GM23248 (cell line): ENCODE measurements at regions not wholly inside any gene's neighbourhood (a gene's known extent, or its start where the extent isn't known, plus 50 kb on each side); places are given as distances from the start of the nearest gene placed in this dataset.

Experiments used
- DNase-seq: peaks from one replicate; pipeline ENCODE4 v3.0.0-alpha.2; 2015
- H2AFZ ChIP-seq: fragments of 200-600 bp; sonication (generic); 2 replicates; pipeline ENCODE4 v1.6.1; 2016; ENCODE audit warnings: antibody characterized with exemption
- H3F3A ChIP-seq: fragments of 200-600 bp; sonication (generic); 2 replicates; pipeline ENCODE4 v1.6.1; 2016; ENCODE audit warnings: mild to moderate bottlenecking, antibody characterized with exemption, mixed run types; ENCODE audit not compliant: insufficient read depth
- H3K27ac ChIP-seq: fragments of 200-600 bp; sonication (generic); 2 replicates; pipeline ENCODE4 v1.5.1; 2016; ENCODE audit warnings: mild to moderate bottlenecking
- H3K27me3 ChIP-seq: fragments of 200-600 bp; sonication (generic); replicated peaks from 2 replicates; pipeline ENCODE4 v1.6.1; 2016; ENCODE audit warnings: mild to moderate bottlenecking; ENCODE audit not compliant: insufficient read depth
- H3K36me3 ChIP-seq: fragments of 200-600 bp; sonication (generic); 2 replicates; pipeline ENCODE4 v1.6.1; 2016; ENCODE audit warnings: low read depth, mild to moderate bottlenecking
- H3K4me1 ChIP-seq: fragments of 200-600 bp; sonication (generic); 2 replicates; pipeline ENCODE4 v1.6.1; 2016; ENCODE audit warnings: mild to moderate bottlenecking; ENCODE audit not compliant: insufficient read depth
- H3K4me2 ChIP-seq: fragments of 200-600 bp; sonication (generic); one replicate; pipeline ENCODE4 v1.6.1; 2016; ENCODE audit warnings: mild to moderate bottlenecking; ENCODE audit not compliant: unreplicated experiment
- H3K4me3 ChIP-seq: fragments of 200-600 bp; sonication (generic); 2 replicates; pipeline ENCODE4 v1.5.1; 2016; ENCODE audit warnings: mild to moderate bottlenecking
- H3K79me2 ChIP-seq: fragments of 200-600 bp; sonication (generic); 2 replicates; pipeline ENCODE4 v1.6.1; 2016; ENCODE audit warnings: mild to moderate bottlenecking; ENCODE audit not compliant: insufficient read depth
- H3K9ac ChIP-seq: fragments of 200-600 bp; sonication (generic); 2 replicates; pipeline ENCODE4 v1.6.1; 2016; ENCODE audit warnings: mild to moderate bottlenecking
- H3K9me2 ChIP-seq: fragments of 200-600 bp; sonication (generic); 2 replicates; pipeline ENCODE4 v1.6.1; 2016; ENCODE audit warnings: mixed run types, mild to moderate bottlenecking, moderate library complexity; ENCODE audit not compliant: insufficient read depth
- H3K9me3 ChIP-seq: fragments of 200-600 bp; sonication (generic); one replicate; pipeline ENCODE4 v1.6.1; 2017; ENCODE audit warnings: low read depth
- H4K20me1 ChIP-seq: fragments of 200-600 bp; sonication (generic); 2 replicates; pipeline ENCODE4 v1.6.0; 2016; ENCODE audit not compliant: insufficient read depth
- EZH2 ChIP-seq: fragments of 200-600 bp; sonication (generic); IDR thresholded peaks from 2 replicates; pipeline ENCODE4 v1.6.1; 2018; ENCODE audit warnings: antibody characterized with exemption, mild to moderate bottlenecking; ENCODE audit not compliant: insufficient read depth, poor library complexity, severe bottlenecking
- EZH2phosphoT487 ChIP-seq: fragments of 200-600 bp; sonication (generic); IDR thresholded peaks from 2 replicates; pipeline ENCODE4 v1.6.1; 2018; ENCODE audit warnings: antibody characterized with exemption, moderate library complexity, mild to moderate bottlenecking, low read depth; ENCODE audit not compliant: insufficient read depth
- WGBS, 2 experiments: methylation state at CpG; one replicate each; pipeline ENCODE4 v1.1.6; 2015 to 2017; ENCODE audit warnings: low lambda C conversion rate in 2 of 2, low coverage in 1 of 2; ENCODE audit errors: missing lambda C conversion rate in 2 of 2; 5-methylcytosine and 5-hydroxymethylcytosine counted together
- in situ Hi-C: fragments of 300-500 bp; cut with MboI; formaldehyde crosslinking; loops from 2 replicates; pipeline ENCODE4 v1.15.0; 2020

- H3K4me2 ChIP-seq: no peak overlapping the region
- no peak overlapping the region for H3K9ac ChIP-seq
- no peaks in the 10 kb centered on the region for H3K36me3 ChIP-seq
- no peaks in the 10 kb centered on the region for H3K27me3 ChIP-seq
- DNase-seq: peak; percentile 14
- H3K4me3 ChIP-seq: no peak overlapping the region
- TF ChIP-seq EZH2phosphoT487 (no peak), EZH2 (no peak)
- H4K20me1 ChIP-seq: no peaks in the 10 kb centered on the region
- H2AFZ ChIP-seq: no peak overlapping the region
- H3K27ac ChIP-seq: no peak overlapping the region
- H3K79me2 ChIP-seq: no peaks in the 10 kb centered on the region
- in situ Hi-C loops: no loop called here
- no peaks in the 10 kb centered on the region for H3F3A ChIP-seq
- 49 to 62% methylated on average over 2 of the region's 2 CpGs for WGBS, 2 experiments
- no peaks in the 10 kb centered on the region for H3K9me2 ChIP-seq
- no peaks in the 10 kb centered on the region for H3K9me3 ChIP-seq
- H3K4me1 ChIP-seq: no peaks in the 10 kb centered on the region
Measured at GRCh38 chr6:23031986-23032385, 462.6 kb downstream of the HDGFL1 start.

GRCh38 chr6:23034926-23035325 lies 465.6 kb downstream of the HDGFL1 start:
- in situ Hi-C loops: no loop called here
- H3K4me1 ChIP-seq: no peaks in the 10 kb centered on the region
- H3K9me2 ChIP-seq: no peaks in the 10 kb centered on the region
- no peak overlapping the region for H3K4me2 ChIP-seq
- no peak overlapping the region for H3K4me3 ChIP-seq
- no peak for DNase-seq
- H3K79me2 ChIP-seq: no peaks in the 10 kb centered on the region
- no peaks in the 10 kb centered on the region for H3K36me3 ChIP-seq
- no peak overlapping the region for H2AFZ ChIP-seq
- no peak overlapping the region for H3K9ac ChIP-seq
- H3K27me3 ChIP-seq: no peaks in the 10 kb centered on the region
- no peaks in the 10 kb centered on the region for H3K9me3 ChIP-seq
- H3K27ac ChIP-seq: no peak overlapping the region
- no peaks in the 10 kb centered on the region for H4K20me1 ChIP-seq
- WGBS, 2 experiments: 37 to 40% methylated on average over 2 of the region's 2 CpGs
- no peak for TF ChIP-seq EZH2
- TF ChIP-seq EZH2phosphoT487: no peak
- no peaks in the 10 kb centered on the region for H3F3A ChIP-seq

DNA sequence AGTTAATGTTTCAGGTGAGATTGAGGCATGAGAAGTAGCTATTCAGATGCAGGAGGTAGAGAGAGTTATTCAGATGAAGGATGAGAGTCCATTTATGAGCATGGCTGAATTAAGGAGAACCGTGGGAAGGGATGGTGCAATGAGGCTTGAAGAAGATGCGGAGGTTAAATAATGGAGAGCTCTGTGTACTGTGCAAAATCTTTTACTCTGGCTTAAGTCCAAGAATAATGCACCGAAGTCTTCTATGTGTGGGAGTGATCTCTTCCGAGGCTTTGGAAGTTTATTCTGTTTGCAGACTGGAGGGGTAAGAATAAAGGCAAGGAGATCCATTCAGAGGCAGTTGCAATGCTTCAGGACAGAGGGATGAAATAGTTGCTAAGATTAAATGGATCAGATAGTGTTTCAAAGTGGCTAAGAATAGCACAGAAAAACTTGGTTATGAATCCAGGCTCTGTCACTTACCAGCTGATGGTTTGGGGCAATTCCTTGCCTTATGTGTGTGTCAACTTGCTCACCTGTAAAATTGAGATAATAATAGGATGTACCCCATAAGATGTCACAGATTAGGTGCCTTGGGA lies 467.1 kb downstream of the HDGFL1 start:
- no peak for DNase-seq
- no peak for TF ChIP-seq EZH2
- no peak for TF ChIP-seq EZH2phosphoT487
- Histone ChIP-seq H3K27ac (no peak overlapping the region), H3K9me3 (no peaks in the 10 kb centered on the region), H3K27me3 (no peaks in the 10 kb centered on the region), H3K9me2 (no peaks in the 10 kb centered on the region), H3K4me2 (no peak overlapping the region), H4K20me1 (no peaks in the 10 kb centered on the region), H3K4me1 (no peaks in the 10 kb centered on the region), H3K9ac (no peak overlapping the region), H3K4me3 (no peak overlapping the region), H3K79me2 (no peaks in the 10 kb centered on the region), H3K36me3 (no peaks in the 10 kb centered on the region), H2AFZ (no peak overlapping the region), H3F3A (no peaks in the 10 kb centered on the region)
- in situ Hi-C loops: no loop called here
- 30 to 36% methylated on average over 4 of the region's 4 CpGs for WGBS, 2 experiments

DNA sequence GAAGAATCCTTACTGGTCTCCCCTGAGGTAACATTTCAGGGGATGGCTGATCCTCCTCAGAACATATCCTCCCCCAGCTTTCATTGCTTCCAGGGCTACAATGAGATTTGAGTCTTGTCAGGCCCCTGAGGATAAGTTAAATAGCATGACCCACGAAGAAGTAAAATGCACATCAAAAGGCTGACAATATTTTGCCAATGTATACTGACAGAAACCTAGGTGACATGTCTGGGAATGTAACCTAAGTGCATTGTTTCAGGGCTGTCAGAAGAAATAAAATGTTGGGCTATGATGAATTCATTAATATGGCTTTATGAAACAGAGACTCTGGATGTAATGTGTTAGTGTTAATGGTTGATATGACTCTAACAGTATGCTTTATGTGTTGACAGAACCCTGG lies 471.5 kb downstream of the HDGFL1 start:
- Histone ChIP-seq H2AFZ (no peak overlapping the region), H3K9ac (no peak overlapping the region), H3K9me3 (no peaks in the 10 kb centered on the region), H3F3A (no peaks in the 10 kb centered on the region), H3K27ac (no peak overlapping the region), H3K36me3 (no peaks in the 10 kb centered on the region), H3K4me1 (no peaks in the 10 kb centered on the region), H3K4me3 (no peak overlapping the region), H3K9me2 (no peaks in the 10 kb centered on the region), H3K79me2 (no peaks in the 10 kb centered on the region), H3K27me3 (no peaks in the 10 kb centered on the region), H3K4me2 (no peak overlapping the region), H4K20me1 (no peaks in the 10 kb centered on the region)
- 5 to 17% methylated on average over 1 of the region's 1 CpG for WGBS, 2 experiments
- DNase-seq: no peak
- TF ChIP-seq EZH2 (no peak), EZH2phosphoT487 (no peak)
- in situ Hi-C loops: no loop called here

GRCh38 chr6:23045280-23045679 lies 475.9 kb downstream of the HDGFL1 start:
- Histone ChIP-seq H3K9ac (no peak overlapping the region), H4K20me1 (no peaks in the 10 kb centered on the region), H3K27me3 (no peaks in the 10 kb centered on the region), H3K4me2 (no peak overlapping the region), H3K79me2 (no peaks in the 10 kb centered on the region), H2AFZ (no peak overlapping the region), H3K4me3 (no peak overlapping the region), H3K9me2 (no peaks in the 10 kb centered on the region), H3K36me3 (no peaks in the 10 kb centered on the region), H3K9me3 (no peaks in the 10 kb centered on the region), H3K4me1 (no peaks in the 10 kb centered on the region), H3F3A (no peaks in the 10 kb centered on the region), H3K27ac (no peak overlapping the region)
- in situ Hi-C loops: no loop called here
- no peak for DNase-seq
- TF ChIP-seq EZH2phosphoT487 (no peak), EZH2 (no peak)
